ENCODE measurements at regions not wholly inside any gene's neighbourhood (a gene's known extent, or its start where the extent isn't known, plus 50 kb on each side); places are given as distances from the start of the nearest gene placed in this dataset.

- TF ChIP-seq CTCF (IDR thresholded peaks at IDR 0.05) (no peak), POLR2A (IDR thresholded peaks at IDR 0.05) (no peak)
Observed at GRCh38 chr14:42628602-42629001, 1021.9 kb downstream of the LRFN5 start.

Data from thyroid gland (tissue), 4 donors.